ENCODE measurements at regions not wholly inside any gene's neighbourhood (a gene's known extent, or its start where the extent isn't known, plus 50 kb on each side); places are given as distances from the start of the nearest gene placed in this dataset.
"Not testable (repeated sequence)": the region's sequence is repeated elsewhere in the genome, so short reads cannot be mapped to it uniquely, and the experiment has no call there.

GRCh38 chrX:88173932-88174440, 573.0 kb upstream of the CPXCR1 start:
- not testable (repeated sequence) for TF ChIP-seq CTCF, POLR2A (IDR thresholded peaks at IDR 0.05)

Measured in lower leg skin (tissue), 3 donors.